Suprapubic skin (tissue), 4 donors: ENCODE measurements at regions not wholly inside any gene's neighbourhood (a gene's known extent, or its start where the extent isn't known, plus 50 kb on each side); places are given as distances from the start of the nearest gene placed in this dataset.
"Not testable (repeated sequence)": the region's sequence is repeated elsewhere in the genome, so short reads cannot be mapped to it uniquely, and the experiment has no call there.

Source experiments
- EP300 ChIP-seq: sonication (generic); formaldehyde crosslinking; IDR thresholded peaks from one replicate; pipeline ENCODE4 v1.6.1; 2017; ENCODE audit warnings: antibody characterized with exemption
- POLR2A ChIP-seq, 2 donors: fragments of 450-650 bp; IDR thresholded peaks; one replicate each; pipeline ENCODE4 v1.6.1; 2017; ENCODE audit warnings: antibody characterized with exemption in 2 of 2, mild to moderate bottlenecking in 2 of 2, moderate library complexity in 2 of 2
- POLR2AphosphoS5 ChIP-seq, 3 donors: sonication (generic); formaldehyde crosslinking; IDR thresholded peaks; one replicate each; pipeline ENCODE4 v1.6.1; 2017; ENCODE audit warnings: antibody characterized with exemption in 3 of 3
- TF ChIP-seq, protein P1 (sequence below), 2 donors: fragments of 200-600 bp in 1 of 2; fragments of 450-650 bp in 1 of 2; sonication (generic) in 1 of 2; IDR thresholded peaks; one replicate each; pipeline ENCODE4 v1.5.1; 2016 to 2019; ENCODE audit warnings: antibody characterized with exemption in 2 of 2, mild to moderate bottlenecking in 1 of 2, moderate library complexity in 1 of 2

DNA sequence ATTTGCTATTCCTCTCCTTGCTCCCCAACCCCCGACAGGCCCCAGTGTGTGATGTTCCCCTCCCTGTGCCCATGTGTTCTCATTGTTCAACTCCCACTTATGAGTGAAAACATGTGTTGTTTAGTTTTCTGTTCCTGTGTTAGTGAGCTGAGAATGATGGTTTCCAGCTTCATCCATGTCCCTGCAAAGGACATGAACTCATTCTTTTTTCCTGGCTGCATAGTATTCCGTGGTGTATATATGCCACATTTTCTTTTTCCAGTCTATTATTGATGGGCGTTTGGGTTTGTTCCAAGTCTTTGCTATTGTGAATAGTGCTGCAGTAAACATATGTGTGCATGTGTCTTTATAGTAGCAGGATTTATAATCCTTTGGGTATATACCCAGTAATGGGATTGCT, 412.1 kb downstream of the DCDC2C start:
- TF ChIP-seq EP300; POLR2A (IDR thresholded peaks at IDR 0.05); POLR2AphosphoS5 (IDR thresholded peaks at IDR 0.05): not testable (repeated sequence)
- TF ChIP-seq, protein P1, sequence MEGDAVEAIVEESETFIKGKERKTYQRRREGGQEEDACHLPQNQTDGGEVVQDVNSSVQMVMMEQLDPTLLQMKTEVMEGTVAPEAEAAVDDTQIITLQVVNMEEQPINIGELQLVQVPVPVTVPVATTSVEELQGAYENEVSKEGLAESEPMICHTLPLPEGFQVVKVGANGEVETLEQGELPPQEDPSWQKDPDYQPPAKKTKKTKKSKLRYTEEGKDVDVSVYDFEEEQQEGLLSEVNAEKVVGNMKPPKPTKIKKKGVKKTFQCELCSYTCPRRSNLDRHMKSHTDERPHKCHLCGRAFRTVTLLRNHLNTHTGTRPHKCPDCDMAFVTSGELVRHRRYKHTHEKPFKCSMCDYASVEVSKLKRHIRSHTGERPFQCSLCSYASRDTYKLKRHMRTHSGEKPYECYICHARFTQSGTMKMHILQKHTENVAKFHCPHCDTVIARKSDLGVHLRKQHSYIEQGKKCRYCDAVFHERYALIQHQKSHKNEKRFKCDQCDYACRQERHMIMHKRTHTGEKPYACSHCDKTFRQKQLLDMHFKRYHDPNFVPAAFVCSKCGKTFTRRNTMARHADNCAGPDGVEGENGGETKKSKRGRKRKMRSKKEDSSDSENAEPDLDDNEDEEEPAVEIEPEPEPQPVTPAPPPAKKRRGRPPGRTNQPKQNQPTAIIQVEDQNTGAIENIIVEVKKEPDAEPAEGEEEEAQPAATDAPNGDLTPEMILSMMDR (IDR thresholded peaks at IDR 0.05), result not testable (repeated sequence)
